Middle frontal gyrus (tissue), 1 donor: ENCODE measurements at regions not wholly inside any gene's neighbourhood (a gene's known extent, or its start where the extent isn't known, plus 50 kb on each side); places are given as distances from the start of the nearest gene placed in this dataset.

Experiments used
- DNase-seq: peaks from one replicate; pipeline ENCODE4 v3.0.0-alpha.2; 2015; ENCODE audit warnings: low spot score; ENCODE audit errors: extremely low spot score

GRCh38 chr16:51399908-51400670, 249.0 kb upstream of the SALL1 start:
- no peak for DNase-seq

- no peak for DNase-seq
Measured at GRCh38 chr16:51394421-51394820, 243.4 kb upstream of the SALL1 start.

GRCh38 chr16:51393381-51394005, 242.4 kb upstream of the SALL1 start:
- DNase-seq = no peak

GRCh38 chr16:51392521-51393187, 241.6 kb upstream of the SALL1 start:
- no peak for DNase-seq

- no peak for DNase-seq
Measured at GRCh38 chr16:51391798-51392511, 240.9 kb upstream of the SALL1 start.

- no peak for DNase-seq
Measured at GRCh38 chr16:51390877-51391276, 239.8 kb upstream of the SALL1 start.

GRCh38 chr16:51389881-51390280, 238.8 kb upstream of the SALL1 start:
- no peak for DNase-seq

GRCh38 chr16:51388516-51388951, 237.5 kb upstream of the SALL1 start:
- DNase-seq = peak; percentile 5

GRCh38 chr16:51383909-51384308, 232.8 kb upstream of the SALL1 start:
- DNase-seq = no peak

- DNase-seq = no peak
Measured at GRCh38 chr16:51382940-51383339, 231.9 kb upstream of the SALL1 start.

GRCh38 chr16:51382211-51382610, 231.1 kb upstream of the SALL1 start:
- no peak for DNase-seq

- no peak for DNase-seq
Measured at GRCh38 chr16:51376080-51376479, 225.0 kb upstream of the SALL1 start.

- no peak for DNase-seq
Measured at GRCh38 chr16:51374790-51375189, 223.7 kb upstream of the SALL1 start.

GRCh38 chr16:51374346-51374745, 223.3 kb upstream of the SALL1 start:
- no peak for DNase-seq

GRCh38 chr16:51365715-51366114, 214.6 kb upstream of the SALL1 start:
- no peak for DNase-seq

- DNase-seq = no peak
Measured at GRCh38 chr16:51359141-51359955, 208.3 kb upstream of the SALL1 start.

- no peak for DNase-seq
Measured at GRCh38 chr16:51357839-51358238, 206.8 kb upstream of the SALL1 start.

GRCh38 chr16:51355875-51356274, 204.8 kb upstream of the SALL1 start:
- no peak for DNase-seq

GRCh38 chr16:51355195-51355594, 204.1 kb upstream of the SALL1 start:
- DNase-seq = no peak

GRCh38 chr16:51353055-51353454, 202.0 kb upstream of the SALL1 start:
- no peak for DNase-seq

- DNase-seq = no peak
Measured at GRCh38 chr16:51349626-51350025, 198.6 kb upstream of the SALL1 start.
